ENCODE measurements at regions not wholly inside any gene's neighbourhood (a gene's known extent, or its start where the extent isn't known, plus 50 kb on each side); places are given as distances from the start of the nearest gene placed in this dataset.

DNA sequence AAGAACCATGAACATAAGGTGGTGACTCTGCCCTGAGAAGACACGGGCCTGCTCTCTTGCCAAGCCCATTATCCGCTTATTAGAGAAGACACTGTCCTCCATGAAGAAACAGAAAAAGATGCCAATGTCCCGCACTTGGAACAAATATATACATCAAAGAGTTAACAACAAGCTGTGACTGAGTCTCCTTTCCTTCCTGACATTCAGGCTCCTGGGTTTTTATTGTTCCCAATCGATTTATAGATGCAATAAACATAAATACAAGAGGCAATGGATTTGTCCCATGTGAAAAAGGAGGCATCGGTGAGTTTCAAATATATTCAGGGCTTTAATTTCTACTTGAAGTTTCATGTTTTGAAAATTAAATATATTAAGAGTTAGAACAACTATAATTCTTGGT, 169.2 kb upstream of the CPEB2 start:
- TF ChIP-seq CTCF (IDR thresholded peaks at IDR 0.05; ENCODE audit: low read depth, low read length, poor library complexity, severe bottlenecking) (no peak), EZH2phosphoT487 (IDR thresholded peaks at IDR 0.05; ENCODE audit: borderline replicate concordance, low read length) (no peak)

Data from DOHH2 (cell line).